ENCODE measurements at regions not wholly inside any gene's neighbourhood (a gene's known extent, or its start where the extent isn't known, plus 50 kb on each side); places are given as distances from the start of the nearest gene placed in this dataset.

GRCh38 chr13:107220245-107220644, 652.3 kb upstream of the ARGLU1 start:
- H3K27me3 ChIP-seq: peaks cover 0 to 6% (median 0%) of the 10 kb centered on the region in 3 donors
- no peaks in the 10 kb centered on the region for H3K4me1 ChIP-seq
- H3K4me3 ChIP-seq: no peak overlapping the region
- no peak for TF ChIP-seq POLR2A (IDR thresholded peaks at IDR 0.05)
- no peak for TF ChIP-seq POLR2AphosphoS5 (IDR thresholded peaks at IDR 0.05)
- TF ChIP-seq, protein P1, sequence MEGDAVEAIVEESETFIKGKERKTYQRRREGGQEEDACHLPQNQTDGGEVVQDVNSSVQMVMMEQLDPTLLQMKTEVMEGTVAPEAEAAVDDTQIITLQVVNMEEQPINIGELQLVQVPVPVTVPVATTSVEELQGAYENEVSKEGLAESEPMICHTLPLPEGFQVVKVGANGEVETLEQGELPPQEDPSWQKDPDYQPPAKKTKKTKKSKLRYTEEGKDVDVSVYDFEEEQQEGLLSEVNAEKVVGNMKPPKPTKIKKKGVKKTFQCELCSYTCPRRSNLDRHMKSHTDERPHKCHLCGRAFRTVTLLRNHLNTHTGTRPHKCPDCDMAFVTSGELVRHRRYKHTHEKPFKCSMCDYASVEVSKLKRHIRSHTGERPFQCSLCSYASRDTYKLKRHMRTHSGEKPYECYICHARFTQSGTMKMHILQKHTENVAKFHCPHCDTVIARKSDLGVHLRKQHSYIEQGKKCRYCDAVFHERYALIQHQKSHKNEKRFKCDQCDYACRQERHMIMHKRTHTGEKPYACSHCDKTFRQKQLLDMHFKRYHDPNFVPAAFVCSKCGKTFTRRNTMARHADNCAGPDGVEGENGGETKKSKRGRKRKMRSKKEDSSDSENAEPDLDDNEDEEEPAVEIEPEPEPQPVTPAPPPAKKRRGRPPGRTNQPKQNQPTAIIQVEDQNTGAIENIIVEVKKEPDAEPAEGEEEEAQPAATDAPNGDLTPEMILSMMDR (IDR thresholded peaks at IDR 0.05): no peak
- no peak for TF ChIP-seq EP300 (IDR thresholded peaks at IDR 0.05)
- no peak overlapping the region for H3K27ac ChIP-seq
- H3K9me3 ChIP-seq: no peaks in the 10 kb centered on the region
- intact Hi-C loops (cut with DNase I; ENCODE audit: low total_unique reads): no loop called here
- WGBS, 5 donors: 65 to 80% (median 72%) methylated on average over 2 of the region's 2 CpGs
- no peaks in the 10 kb centered on the region for H3K36me3 ChIP-seq
- no peak for DNase-seq

- H3K9me3 ChIP-seq: no peaks in the 10 kb centered on the region
- DNase-seq: no peak
- H3K27ac ChIP-seq: no peak overlapping the region
- WGBS, 5 donors: 59 to 73% (median 64%) methylated on average over 6 of the region's 6 CpGs
- H3K36me3 ChIP-seq: no peaks in the 10 kb centered on the region
- intact Hi-C loops (cut with DNase I; ENCODE audit: low total_unique reads): loop anchor here (10.0 kb wide), 1 partner anchor 438 kb away; no protein-coding TSS in a partner anchor
- no peaks in the 10 kb centered on the region for H3K4me1 ChIP-seq
- H3K4me3 ChIP-seq: no peak overlapping the region
- TF ChIP-seq POLR2A (IDR thresholded peaks at IDR 0.05) (no peak), POLR2AphosphoS5 (IDR thresholded peaks at IDR 0.05) (no peak), EP300 (IDR thresholded peaks at IDR 0.05) (no peak)
- TF ChIP-seq, protein P1 (IDR thresholded peaks at IDR 0.05): no peak
- H3K27me3 ChIP-seq: peaks cover 0 to 6% (median 0%) of the 10 kb centered on the region in 3 donors
These were observed 649.3 kb upstream of the ARGLU1 start for GRCh38 chr13:107217251-107217650.

DNA sequence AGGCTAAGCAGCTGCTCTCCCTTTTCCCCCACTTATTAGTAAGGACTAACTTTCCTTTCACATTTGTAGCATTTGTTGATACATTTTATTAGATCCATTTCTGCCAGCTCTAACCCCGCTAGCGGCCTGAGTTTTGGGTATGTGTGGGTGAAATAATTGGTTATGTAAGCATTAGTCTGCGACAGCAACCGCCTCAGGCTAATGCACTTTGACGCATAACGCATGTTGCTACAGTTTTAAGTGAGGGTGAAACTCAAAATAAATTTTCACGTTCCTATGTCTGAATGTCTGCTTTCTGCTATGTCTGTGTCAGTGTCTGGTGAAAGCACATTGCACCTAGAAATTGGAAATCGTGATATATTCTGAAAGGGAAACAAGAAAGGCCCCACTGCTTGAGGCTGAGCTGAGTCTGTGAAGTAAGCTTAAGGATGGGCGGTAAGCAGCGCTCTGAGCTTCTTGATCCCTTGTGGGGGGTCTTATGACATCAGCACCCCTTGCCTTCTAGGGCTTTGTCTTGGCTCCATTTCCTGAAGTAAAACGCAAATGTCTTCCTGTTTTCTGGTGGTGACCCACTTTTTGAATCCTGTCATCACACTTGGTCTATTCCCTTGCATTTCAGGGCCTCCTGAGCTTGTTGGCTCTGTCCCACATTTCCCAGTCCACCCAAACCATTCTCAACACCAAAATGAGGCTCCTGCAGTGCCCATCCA, 648.3 kb upstream of the ARGLU1 start:
- Histone ChIP-seq H3K9me3 (no peaks in the 10 kb centered on the region), H3K36me3 (no peaks in the 10 kb centered on the region), H3K27me3 (peaks cover 0 to 6% (median 0%) of the 10 kb centered on the region in 3 donors), H3K27ac (no peak overlapping the region), H3K4me3 (no peak overlapping the region), H3K4me1 (peaks cover 0 to 1% (median 0%) of the 10 kb centered on the region in 4 donors)
- WGBS, 5 donors: 64 to 86% (median 78%) methylated on average over 11 of the region's 11 CpGs
- TF ChIP-seq, protein P1 (IDR thresholded peaks at IDR 0.05): no peak
- TF ChIP-seq POLR2AphosphoS5 (IDR thresholded peaks at IDR 0.05): no peak
- no peak for TF ChIP-seq POLR2A (IDR thresholded peaks at IDR 0.05)
- TF ChIP-seq EP300 (IDR thresholded peaks at IDR 0.05): no peak
- no peak for DNase-seq
- intact Hi-C loops (cut with DNase I; ENCODE audit: low total_unique reads): loop anchor here (10.0 kb wide), 1 partner anchor 439 kb away; no protein-coding TSS in a partner anchor

GRCh38 chr13:107211073-107211472, 643.1 kb upstream of the ARGLU1 start:
- Histone ChIP-seq H3K27me3 (no peaks in the 10 kb centered on the region), H3K36me3 (no peaks in the 10 kb centered on the region), H3K4me3 (no peak overlapping the region), H3K4me1 (peaks cover 5 to 20% (median 9%) of the 10 kb centered on the region in 4 donors), H3K9me3 (no peaks in the 10 kb centered on the region), H3K27ac (no peak overlapping the region)
- DNase-seq: peak; percentile 80 to 94
- no peak for TF ChIP-seq POLR2A (IDR thresholded peaks at IDR 0.05)
- TF ChIP-seq, protein P1 (IDR thresholded peaks at IDR 0.05): peak in 5 of 7 experiments; percentile 80 to 86 (median 85)
- intact Hi-C loops (cut with DNase I; ENCODE audit: low total_unique reads): loop anchor here (10.0 kb wide), 1 partner anchor 444 kb away; no protein-coding TSS in a partner anchor
- whole genome bisulfite sequencing, 5 donors: 5 to 8% (median 6%) methylated on average over 8 of the region's 8 CpGs
